GM19455 (cell line): ENCODE measurements at regions not wholly inside any gene's neighbourhood (a gene's known extent, or its start where the extent isn't known, plus 50 kb on each side); places are given as distances from the start of the nearest gene placed in this dataset.

Experiments used
- ATAC-seq: cut with Tn5 transposase; IDR thresholded peaks from one replicate; pipeline ENCODE4 v1.9.1; 2021; ENCODE audit not compliant: unreplicated experiment

DNA sequence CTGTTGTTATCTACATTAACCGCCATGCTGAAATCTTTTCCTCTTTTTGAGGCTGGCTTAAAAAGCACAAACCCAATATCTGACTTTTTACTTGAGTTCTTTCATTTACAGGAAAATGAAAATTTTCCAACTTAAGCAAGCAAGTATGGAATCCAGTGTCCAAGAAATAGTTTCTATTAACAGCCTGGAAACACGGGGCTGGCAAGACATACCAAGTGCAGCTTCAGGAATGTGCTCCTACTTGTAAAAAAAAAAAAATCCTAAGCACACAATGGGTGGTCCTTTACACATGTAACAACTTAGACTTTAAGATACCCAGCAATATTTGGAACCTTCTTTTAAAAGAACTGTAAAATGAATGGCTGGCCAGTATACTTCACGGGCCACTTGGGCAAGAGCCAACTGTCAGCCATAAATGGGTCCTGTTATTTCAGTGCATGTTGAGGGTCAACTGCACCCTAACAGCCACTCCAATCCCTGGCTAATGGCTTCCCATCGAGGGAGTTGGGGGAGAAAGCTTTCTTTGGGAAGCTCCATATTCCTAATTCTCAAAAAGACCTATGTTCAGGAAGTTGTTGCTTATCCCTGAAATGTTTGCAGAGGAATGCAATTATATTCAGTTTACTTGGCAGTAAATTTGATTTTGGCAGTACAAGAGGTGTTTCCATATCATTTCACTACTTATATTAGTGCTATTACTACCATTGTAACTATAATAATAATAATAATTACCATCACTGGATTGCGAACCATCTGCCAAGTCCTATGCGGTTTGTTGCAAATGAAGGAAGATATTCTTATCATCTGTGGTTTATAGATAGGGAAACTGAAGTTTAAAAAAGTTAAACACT is 236.4 kb upstream of the TMEM72 start:
- no peak for ATAC-seq

DNA sequence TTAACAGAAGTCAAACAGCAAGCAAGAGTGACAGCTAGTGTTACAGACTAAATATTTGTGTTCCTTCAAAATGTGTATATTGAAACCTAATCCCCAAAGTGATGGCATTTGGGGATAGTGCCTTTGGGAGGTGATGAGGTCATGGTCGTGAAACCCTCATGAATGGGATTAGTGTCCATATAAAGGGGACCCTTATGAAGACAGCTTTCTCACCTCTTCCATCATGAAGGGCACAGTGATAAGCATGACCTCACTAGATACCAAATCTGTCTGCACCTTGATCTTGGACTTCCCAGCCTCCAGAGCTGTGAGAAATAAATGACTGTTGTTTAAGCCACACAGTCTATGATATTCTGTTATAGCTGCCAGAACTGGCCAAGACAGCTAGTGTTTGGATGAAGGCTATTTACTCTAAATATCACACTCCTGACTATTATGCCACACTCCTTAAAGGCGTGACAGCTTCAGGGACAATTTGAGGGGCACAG is 235.7 kb upstream of the TMEM72 start:
- ATAC-seq: no peak

DNA sequence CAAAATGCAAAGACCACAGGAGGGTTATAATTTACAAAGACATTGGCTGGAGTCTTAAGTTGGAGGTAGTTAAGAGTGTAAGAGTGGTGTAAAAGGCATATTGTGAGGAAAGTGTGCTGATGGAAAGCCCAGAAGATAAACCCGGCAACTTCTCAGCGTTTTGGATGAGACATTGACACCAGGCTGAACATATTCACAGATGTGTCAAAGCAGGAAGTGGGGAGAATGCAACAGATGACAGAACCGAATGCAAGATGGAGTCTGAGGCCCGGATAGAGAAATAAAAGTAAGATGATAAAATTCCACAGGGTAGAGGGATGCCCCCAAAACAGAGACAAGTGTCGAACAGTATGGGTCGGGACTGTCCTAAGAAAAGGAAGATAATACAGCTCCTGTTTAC is 230.4 kb upstream of the TMEM72 start:
- no peak for ATAC-seq

DNA sequence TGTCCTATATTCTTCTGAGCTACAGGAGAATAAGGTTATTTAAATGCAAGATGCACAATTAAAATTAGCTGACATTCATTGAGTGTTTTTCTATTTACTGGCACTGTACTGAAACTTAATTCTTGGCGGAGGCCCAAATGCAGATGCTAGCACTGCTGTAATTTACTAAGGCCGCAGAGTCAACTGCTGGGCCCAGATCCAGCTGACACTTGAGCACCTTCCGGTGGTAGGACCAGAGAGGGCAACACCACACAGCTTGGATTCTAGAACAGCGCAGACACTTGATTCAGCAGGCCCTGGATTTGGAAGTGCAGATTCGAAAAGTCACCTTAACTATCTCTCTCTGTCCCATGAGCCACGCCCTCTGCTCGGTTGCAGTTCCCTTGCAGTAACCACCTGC is 228.6 kb upstream of the TMEM72 start:
- ATAC-seq: no peak

DNA sequence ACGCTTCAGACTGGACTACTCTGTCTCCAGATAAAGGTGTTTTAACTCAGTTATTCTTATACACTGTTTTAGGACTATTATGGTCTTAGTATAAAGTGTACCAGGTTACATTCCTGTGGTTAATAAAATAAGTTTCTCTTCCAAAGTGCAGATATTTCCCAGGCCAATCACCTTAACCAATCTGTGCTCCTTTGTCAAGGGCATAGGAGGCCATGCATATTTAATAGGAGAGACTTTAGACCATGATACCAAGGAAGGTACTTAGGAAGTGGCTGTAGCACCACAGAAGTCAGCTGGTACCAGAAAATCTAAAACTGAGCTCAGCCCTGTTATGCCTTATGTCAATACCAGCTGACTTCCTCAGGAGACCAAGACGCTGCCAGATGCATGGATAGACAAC is 226.5 kb upstream of the TMEM72 start:
- no peak for ATAC-seq

DNA sequence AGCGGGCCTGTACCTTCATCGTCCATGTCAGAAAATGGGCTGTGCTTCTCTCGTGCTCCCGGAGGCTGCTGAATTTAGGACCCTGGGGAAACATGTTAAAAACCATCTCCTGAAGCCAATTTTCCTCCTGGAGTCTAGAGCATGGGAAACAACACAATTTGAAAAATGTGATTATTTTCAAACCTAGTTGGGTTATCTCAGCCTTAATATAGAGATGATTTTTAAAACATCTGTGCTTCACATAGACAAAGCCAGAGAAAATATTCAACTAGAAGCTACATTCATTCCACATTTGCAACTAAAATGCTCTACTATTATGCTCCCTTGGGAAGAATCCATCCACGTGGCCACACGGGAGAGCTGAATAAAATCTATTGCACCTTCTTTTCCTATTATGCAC is 225.9 kb upstream of the TMEM72 start:
- ATAC-seq: no peak

DNA sequence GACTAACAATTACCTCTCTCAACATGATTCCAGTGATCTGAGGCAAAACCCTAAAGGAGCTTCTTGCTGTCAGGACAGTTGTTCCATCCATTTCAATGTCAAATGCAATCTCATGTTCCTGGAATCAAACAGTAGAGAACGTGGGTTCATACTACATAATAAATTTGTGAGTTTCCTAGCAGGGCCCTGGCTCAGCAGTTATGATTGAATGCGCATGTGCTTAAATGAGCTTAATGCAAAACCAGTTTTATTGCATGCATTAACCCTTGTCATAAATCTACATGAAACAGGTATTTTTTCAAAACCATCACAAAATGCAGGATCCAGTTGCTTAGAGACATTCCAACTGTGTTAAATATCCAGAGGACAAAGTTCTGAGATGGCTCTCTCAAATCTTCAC is 225.4 kb upstream of the TMEM72 start:
- no peak for ATAC-seq

DNA sequence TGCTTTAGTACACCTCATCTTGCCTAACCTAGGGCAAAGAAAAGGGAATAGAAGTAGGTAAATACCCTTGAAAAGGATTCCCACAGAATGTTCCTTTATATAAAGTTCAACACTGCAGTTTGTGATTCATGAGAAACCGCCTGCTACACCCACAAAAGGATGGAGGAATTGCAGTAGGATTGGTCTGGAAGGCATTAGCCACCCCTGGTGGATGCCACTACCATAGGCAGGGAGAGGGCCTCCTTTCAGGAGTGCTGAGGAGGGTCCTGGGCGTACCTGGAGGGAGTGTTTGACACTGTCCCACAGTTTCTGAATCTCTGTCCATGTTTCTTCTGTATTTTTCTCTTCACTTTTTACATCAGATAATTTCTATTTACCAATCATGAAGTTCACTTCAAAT is 221.8 kb upstream of the TMEM72 start:
- ATAC-seq: no peak

DNA sequence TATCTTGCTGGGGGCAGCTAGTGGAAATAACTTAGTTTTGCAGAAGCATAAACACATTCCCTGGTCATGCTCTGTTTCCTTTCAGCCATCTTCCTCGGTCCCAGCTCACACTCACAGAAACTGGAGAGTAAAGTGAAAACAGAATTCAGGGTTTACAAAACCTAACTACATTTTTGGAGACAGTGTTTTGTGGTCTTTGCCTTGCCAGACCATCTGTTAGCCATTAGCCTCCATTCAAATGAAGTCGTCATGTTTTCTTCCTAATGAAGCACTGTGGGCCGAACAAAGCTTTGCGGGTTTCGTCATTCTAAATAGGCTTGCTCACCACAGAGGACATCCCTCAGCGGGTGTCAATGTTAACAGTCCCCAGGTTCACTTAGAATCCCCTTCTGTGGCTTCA is 214.6 kb upstream of the TMEM72 start:
- ATAC-seq: no peak

DNA sequence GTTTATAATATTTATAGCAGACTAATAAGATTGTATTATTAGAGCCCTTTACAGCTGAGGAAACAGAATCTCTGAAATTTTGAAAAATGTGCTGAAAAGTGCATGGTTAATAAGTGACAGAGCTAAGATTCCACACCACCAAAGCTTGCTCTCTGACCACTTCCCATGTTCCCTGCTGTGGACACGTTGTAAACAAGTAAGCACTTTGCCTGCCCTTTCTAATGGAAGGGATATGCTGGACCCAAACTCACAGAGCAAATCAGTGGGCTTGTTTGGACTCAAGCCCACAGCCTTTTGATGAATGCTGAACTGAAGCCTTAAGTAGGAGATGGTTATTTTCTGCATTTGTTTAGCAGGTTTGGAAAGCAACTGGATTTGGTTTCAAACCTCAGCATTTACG is 214.0 kb upstream of the TMEM72 start:
- ATAC-seq: no peak

DNA sequence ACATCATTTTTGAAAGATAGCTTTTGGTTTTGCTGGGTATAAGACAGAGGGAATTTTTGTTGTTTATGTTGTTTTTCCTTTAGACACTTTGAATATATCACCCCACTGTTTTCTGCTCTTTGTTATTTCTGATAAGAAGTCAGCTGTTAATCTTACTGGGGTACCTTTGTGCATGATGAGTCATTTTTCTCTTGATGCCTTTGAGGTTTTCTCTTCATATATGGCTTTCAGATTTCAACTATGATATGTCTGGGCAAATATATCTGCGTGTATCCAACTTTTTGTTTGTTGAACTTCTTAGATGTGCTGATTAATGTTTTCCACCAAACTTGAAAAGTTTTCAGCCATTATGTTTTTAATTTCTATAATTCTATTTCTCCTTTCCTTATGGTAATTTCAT is 208.6 kb upstream of the TMEM72 start:
- no peak for ATAC-seq

DNA sequence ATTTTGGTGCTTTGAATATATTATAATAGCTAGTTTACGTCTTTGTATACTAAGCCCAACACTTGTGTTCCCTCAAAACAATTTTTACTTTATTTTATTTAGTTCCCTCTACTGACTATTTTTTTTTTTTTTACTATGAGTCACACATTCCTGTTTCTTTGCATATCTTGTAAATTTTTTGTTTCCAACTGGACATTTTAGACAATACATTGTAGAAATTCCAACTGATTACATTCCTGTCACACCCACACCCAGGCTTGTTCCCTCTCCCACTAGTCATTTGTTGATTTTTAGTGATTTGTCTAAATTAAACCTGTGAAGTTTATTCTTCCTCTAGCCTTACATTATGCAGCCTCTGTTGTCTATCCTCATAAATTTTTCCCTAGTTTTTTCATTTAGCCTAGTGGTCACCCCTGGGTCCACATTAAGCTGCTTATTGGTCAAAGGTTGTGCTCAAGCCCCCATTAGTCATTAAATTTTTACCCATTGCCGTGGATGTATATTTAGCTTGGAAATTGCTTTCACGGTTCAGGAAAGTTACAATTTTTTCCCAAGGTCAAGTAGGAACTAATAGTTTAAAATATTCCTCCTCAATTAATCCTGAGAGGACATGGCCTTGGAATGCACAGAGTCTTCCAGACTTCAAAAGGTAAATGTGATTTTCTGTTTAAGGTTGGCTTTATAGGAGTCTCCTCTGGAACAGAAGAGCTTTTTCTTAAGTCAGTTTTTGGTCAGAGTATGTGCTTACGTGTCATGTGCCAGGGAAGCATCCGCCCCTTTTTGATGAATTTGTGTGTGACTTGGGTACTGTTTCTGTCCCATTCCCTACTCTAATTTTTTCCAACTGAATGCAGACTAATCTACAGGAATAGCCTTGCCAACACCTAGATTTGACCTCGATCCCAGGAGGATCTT is 207.6 kb upstream of the TMEM72 start:
- ATAC-seq: no peak

DNA sequence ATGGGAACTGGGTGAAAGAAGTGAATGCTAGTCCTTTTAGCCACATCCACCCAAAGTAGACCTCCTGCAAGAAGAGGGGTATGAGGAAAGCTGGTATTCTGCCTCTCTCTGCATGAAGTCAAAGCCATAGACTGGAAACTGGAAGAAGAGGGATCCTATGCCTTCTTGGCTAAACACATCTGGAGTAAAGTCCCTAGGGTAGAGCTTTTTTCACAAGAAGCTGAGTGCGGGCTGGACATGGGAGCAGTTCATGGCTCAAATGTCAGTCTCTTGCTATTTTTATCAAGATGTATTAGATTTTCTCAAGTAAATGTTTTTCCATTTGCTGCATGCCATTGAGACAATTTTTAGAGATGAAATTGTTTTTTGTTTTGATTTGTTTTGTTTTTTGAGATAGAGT is 206.5 kb upstream of the TMEM72 start:
- no peak for ATAC-seq

DNA sequence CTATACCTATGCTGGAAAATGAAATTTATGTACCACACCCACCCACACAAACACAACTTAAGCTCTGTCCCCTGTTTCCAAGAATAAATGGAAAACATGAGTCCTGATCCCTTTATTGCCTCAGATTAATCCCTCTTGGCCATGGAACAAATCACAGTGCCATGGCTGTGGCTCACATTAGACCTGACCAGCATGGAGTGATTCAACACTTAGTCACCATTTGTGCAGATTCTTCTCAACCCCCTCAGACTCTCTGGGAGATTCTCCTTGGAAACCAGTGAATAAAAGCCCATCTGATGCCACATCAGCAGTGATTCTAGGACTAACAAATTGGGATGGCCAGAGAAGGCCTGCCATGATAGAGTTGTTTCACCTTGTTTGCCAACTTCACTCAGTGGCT is 204.4 kb upstream of the TMEM72 start:
- ATAC-seq: no peak

DNA sequence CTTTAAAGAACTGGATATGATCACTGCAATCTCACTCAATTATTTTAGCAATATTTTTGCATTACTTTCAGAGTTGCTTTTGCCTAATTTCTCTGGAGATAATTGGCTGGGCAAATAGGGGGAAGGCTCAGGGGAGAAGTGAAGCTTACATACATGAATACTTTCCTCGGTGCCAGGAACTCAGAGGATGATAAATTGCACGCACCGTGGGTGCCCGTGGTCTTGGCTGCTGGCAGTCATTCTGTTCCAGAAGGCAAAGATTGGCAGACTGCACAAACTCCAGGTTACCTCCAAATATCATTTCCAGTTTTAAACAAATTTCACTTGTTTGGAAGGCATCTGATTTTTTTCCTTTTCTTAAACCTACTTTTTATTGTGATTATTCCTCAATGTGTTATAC is 197.8 kb upstream of the TMEM72 start:
- ATAC-seq: no peak

DNA sequence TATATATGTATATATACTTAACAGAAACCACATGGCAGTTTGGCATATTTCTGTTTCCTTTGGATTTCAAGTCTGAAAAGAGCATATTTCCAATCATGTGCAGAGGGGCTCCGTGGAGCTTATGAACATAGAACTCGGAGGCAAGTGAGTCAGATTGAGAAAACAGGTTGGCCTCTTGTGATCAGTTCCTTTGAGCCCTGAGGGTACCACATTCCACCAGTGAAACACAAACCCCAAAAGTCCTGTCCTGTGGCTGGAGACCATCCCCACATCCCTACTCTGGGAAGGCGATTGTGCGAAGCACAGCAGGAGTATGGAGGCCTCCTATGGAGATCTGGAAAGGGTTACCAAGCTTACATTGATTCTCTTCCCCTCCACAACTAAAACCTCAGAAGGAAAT is 196.7 kb upstream of the TMEM72 start:
- ATAC-seq: no peak

DNA sequence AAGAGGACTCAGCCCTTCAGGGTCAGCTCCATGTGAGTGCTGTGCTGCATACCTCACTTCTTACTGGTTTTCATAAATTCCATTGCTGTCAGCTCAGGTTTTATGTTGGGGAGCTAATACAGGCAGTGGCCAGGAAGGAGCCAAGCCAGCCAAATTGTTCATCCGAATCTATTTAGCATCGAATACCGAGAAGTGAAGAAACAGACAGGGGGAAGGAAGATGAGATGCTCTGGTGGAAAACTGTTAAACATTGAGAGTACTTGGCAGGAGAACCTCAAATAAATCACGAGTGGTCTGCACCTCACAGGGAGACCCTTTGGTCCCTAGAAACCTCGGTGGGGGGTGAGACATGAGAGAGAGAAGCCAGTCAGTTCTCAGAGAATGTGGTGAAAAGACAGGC is 196.0 kb upstream of the TMEM72 start:
- ATAC-seq: no peak

DNA sequence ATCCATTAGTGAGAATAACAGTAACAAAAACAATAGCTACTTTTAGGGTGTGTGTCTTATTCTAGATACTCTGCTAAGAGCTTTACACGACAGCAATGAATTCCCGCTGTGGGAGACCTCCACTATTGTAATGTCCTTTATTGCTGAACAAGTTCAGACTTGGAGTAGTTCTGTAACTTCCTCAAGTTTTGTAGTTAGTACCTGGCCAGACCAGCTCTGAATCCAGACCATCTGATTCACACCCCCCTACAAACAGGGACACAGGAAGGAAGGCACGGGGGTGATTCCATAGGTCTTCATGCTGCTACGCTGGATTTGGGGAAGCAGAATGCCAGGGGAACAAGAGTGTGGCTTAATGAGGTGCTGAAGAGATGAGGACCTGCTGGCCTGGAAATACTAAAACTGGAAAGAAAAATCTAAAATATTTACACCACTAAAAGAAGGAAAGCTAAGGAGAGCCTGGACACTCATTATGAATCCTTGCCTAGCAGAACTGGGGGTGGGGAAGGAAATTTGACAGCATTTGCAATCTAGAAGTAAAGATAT is 194.6 kb upstream of the TMEM72 start:
- no peak for ATAC-seq

DNA sequence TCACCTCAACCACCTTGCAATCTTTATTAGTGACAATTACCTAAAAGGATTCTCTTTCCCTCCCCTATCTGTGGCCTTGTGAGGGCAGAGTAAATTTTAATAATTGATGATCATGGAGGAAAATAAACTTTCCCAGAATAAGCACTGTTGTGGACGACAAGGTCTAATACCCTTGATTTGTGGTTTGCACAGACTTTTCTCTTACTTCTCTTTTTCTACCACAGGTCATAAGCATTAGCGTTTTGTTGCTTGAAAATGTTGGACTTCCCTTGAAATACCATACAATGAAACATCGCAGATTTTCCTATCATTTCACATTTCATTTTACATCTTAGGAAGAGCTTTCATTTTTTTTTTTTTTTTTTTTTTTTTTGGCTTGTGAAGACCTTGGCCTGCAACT is 188.1 kb upstream of the TMEM72 start:
- ATAC-seq: no peak

DNA sequence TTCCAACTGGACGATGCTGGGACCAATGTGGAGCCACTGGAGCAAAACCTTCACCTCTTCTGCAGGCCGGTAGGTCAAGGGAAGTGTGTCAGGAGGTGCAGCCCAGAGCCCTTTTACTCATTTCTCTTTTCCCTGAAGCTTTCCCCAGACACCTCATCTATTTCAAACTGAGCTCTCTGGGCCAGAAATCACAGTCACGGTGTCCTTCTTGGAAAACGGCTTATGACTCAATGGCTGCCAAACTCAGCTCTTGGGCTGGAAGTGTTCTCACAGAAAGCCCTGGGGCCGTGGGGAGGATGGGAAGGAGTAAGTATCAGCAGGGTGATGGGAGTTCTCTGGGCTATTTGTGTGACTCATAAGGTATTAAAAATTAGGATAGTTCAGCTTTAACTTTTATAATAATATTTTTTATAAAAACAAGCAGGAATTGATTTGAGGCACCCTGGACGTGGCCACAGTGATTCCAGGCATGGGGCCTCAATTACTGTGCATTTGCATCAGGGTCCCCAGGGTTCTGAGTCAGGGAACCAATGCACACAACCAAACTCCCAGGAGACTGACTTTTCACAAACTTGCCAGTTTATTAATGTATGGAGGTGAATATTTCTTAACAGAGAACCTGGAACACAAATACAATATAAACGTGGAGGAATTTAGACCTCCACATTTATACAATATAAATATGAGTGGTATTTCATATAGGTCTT is 187.4 kb upstream of the TMEM72 start:
- ATAC-seq: no peak
